ENCODE measurements at regions not wholly inside any gene's neighbourhood (a gene's known extent, or its start where the extent isn't known, plus 50 kb on each side); places are given as distances from the start of the nearest gene placed in this dataset.

GRCh38 chr12:127362121-127362520, 904.8 kb upstream of the TMEM132C start:
- no peak for DNase-seq

- DNase-seq, result no peak
Observed at GRCh38 chr12:127363392-127363791, 903.6 kb upstream of the TMEM132C start.

DNA sequence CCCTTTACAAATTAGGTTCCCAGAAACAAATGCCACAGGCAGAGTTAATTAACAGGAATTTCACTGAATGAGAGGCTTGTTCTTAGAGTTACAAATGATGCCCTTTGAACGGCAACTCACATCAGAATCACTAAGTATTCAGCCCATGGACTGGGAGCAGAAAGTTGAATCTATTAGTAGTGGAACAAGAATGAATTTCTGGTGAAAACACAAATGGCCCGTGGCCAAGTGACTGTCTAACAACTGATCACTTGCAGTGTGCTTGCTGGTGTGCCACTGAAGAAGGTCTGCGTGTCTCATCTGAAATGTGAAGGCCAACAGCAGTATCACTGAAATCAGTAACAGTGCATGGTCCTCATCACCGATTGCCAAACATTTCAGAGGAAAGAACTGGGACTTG, 893.4 kb upstream of the TMEM132C start:
- no peak for DNase-seq

- no peak for DNase-seq
Observed at GRCh38 chr12:127374447-127374846, 892.5 kb upstream of the TMEM132C start.

- no peak for DNase-seq
Observed at GRCh38 chr12:127381043-127381668, 885.8 kb upstream of the TMEM132C start.

GRCh38 chr12:127381681-127382080, 885.3 kb upstream of the TMEM132C start:
- no peak for DNase-seq

GRCh38 chr12:127383281-127383680, 883.7 kb upstream of the TMEM132C start:
- DNase-seq, result no peak

- no peak for DNase-seq
Observed at GRCh38 chr12:127386723-127387122, 880.2 kb upstream of the TMEM132C start.

GRCh38 chr12:127388985-127389384, 878.0 kb upstream of the TMEM132C start:
- DNase-seq, result no peak

DNA sequence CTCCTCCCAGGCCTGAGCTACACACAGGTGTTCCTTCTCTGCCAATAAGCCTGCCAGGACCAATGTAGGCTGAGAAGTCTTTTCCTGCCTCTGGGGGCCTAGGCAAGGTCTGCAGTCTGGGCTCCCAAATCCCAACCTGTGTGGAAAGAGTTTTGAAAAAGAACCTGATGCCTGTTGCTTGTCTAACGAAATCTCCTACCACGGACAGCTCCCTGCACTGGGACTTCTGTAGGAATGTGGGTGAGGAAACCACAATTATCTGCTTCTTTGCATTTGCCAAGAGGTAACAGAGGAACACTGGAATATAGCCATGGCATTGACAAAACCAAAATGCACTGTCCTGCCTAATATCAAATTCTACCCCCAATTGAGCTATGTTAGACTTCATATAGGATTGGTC, 877.0 kb upstream of the TMEM132C start:
- DNase-seq, result no peak

DNA sequence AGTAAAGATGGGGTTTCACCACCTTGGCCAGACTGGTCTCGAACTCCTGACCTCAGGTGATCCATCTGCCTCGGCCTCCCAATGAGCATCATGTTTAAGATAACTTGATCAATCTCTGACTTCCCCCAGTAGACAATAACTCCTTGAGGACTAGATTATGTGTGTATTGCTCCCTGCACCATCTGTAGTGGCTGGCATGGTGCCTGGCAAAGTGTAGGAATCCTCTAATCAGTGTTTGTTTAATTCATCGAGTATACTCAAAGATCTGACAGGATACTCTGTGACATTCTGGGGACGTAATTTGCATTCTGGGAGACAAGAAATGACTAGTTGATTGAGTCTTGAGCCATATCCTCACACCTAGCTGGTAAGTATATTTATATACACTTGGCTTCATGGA, 873.5 kb upstream of the TMEM132C start:
- DNase-seq, result no peak

DNA sequence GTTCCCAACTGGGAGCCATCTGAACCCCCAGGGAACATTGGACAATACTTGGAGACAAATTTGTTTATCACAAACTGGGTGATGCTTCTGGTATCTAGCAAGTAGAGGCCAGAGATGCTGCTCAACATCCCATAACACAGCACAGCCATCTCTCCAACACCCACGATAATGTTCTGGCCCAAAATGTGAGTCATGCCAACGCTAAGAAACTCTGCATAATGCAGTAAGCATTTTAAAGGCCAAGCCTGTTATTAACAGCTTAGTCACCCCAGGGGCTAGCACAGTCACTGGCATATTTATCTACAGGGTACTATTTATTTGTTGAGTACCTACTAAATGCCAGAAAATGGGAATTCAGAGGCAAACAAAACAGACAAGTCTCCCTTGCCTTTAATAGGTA, 873.1 kb upstream of the TMEM132C start:
- no peak for DNase-seq

DNA sequence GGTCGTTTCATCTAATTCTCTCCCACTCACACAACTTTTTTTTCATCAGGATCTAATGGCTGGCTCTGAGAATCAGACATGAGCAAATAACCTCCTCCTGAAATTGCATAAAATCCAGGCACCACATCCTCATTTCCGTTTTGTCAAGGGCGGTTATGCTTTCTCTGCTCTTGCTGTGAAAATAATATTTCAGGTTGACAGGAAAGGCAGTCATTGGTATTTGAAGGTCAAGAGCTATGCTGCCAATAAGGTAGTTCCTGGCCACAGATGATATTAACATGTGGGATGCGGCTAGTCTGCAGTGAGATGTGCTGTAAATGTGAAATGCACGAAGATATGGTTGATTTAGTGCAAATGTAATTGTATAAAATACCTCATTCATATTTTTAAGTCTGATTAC, 870.2 kb upstream of the TMEM132C start:
- no peak for DNase-seq

- DNase-seq, result no peak
Observed at GRCh38 chr12:127398016-127398710, 868.8 kb upstream of the TMEM132C start.

DNA sequence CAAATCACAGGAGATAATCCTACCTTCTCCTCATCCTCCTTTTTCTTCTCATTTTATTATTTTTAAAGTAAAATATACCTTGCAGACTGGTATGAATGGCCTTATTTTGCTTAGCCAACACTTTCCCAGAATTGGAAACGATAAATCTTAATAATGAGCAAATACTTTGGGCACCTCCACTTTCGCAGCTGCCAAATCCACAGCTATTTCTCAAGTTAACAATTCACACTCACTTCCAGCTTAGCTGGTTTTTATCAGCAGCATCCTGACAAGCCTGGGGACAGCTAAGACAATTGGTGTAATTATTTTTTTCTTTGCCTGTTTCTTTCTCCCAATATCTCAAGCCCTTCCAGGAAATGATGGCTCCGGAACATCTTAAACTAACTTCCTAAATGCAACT, 867.5 kb upstream of the TMEM132C start:
- DNase-seq, result no peak

GRCh38 chr12:127400221-127400620, 866.7 kb upstream of the TMEM132C start:
- no peak for DNase-seq

DNA sequence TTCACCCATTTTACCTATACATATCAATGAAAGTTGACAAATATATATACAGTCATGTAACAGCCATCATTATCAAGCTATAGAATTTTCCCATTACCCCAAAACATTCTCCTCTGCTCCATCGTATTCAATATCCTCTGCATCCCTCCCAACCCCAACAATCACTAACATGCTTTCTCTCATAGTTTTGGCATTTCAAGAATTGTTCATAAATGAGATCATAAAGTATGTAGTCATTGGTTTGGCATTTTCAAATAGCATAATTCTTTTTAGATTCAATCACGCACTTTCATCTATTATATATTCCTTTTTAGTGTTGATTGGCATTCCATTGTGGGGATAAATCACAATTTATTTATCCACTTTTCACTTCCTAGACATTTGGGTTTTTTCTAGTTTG, 866.0 kb upstream of the TMEM132C start:
- DNase-seq, result no peak

DNA sequence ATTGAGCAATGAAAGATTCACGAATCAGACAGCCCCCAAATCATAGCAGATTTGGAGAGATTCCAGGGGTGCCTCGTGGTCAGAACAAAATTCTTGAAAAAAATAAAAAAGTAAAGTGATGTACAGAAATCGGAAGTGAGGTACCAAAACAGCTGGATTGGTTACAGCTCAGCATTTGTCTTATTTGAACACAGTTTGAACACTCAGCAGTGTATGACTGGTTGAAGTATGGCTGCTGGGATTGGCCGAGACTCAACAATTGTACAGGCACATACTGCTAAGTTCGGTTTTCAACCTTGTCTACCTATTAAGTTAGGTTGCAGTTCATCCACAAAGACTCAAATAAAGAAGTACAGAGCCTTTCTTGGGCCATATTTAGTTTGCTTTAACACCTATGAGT, 865.4 kb upstream of the TMEM132C start:
- DNase-seq, result no peak

DNA sequence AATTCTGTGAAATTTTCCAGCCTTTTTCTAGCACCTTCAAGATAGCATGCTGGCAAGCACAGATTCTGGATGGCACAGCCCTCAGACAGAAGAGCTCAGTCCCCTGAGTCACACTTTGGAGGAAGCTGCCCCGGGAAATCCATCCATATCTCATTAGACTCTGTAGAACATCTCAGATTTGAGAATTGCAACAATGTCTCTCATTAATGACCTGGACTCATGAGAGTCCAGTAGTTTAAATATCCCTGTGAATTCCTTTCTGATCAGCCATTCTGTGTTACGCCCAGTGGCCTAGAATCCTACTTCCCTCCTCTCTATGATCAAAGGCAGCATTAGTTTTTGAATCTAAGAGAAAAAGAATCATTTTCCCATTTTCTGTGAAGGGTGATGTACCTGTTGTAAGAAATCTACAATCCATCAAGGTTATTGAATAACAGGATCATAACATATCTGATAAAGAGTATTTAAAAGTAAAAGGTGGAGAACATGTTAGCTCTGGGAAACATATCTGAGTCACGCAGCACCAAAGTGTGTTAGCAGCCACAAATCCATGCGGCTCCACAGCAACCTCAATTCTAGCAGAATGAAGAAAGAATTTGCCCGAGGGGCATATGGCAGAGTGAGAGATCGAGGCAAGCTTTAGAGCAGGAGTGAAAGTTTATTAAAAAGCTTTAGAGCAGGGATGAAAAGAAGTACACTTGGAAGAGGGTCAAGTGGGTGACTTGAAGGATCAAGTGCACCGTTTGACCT, 855.6 kb upstream of the TMEM132C start:
- DNase-seq, result no peak

- DNase-seq, result no peak
Observed at GRCh38 chr12:127411981-127412380, 855.0 kb upstream of the TMEM132C start.

- DNase-seq, result no peak
Observed at GRCh38 chr12:127412866-127413265, 854.1 kb upstream of the TMEM132C start.

DNA sequence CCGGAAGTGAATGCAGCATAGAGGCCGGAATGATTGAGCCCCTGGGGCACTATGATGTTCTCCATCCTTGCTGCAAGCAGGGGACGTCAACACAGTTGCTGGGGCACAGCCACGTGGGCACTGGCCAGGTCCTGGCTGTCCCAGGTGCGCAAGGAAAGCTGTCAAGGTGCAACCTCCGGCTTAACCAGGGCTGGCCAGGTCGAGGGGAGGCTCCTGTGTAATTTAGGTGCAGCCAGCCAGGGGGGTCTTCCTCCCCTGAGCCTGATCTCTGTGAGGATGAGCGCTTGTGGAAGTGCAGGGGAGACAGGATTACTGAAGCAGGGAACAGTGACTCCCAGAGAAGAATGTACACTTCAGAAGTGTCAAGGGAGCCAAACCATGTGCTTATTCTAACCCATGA, 852.8 kb upstream of the TMEM132C start:
- DNase-seq, result no peak

DNA sequence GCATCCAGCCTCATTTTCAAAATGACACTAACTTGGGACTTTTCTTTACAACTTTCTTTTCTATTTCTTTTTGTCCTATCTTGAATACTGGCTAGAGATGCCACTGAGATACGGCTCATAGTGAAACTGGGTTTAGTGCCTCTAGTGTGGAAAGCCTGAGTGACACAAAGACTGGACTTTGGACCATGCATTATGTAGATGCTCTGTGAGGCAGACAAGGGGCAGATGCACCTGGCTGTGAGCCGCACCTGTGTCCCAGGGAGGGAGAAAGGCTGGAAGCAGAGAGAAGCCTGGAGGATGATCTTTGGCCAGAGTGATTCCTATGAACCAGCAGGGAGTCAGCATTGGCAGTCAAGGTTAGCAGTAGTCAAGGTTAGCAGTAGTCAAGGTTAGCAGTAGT, 852.3 kb upstream of the TMEM132C start:
- DNase-seq, result no peak

GRCh38 chr12:127416796-127417195, 850.2 kb upstream of the TMEM132C start:
- DNase-seq, result no peak
